ENCODE measurements at regions not wholly inside any gene's neighbourhood (a gene's known extent, or its start where the extent isn't known, plus 50 kb on each side); places are given as distances from the start of the nearest gene placed in this dataset.

GRCh38 chr7:8937204-8937603, 503.8 kb downstream of the NXPH1 start:
- DNase-seq: no peak

GRCh38 chr7:8938044-8938805, 504.8 kb downstream of the NXPH1 start:
- DNase-seq: no peak

GRCh38 chr7:8939446-8939845, 506.0 kb downstream of the NXPH1 start:
- no peak for DNase-seq

GRCh38 chr7:8963722-8964121, 530.3 kb downstream of the NXPH1 start:
- no peak for DNase-seq

GRCh38 chr7:8965177-8965576, 531.8 kb downstream of the NXPH1 start:
- no peak for DNase-seq

GRCh38 chr7:8973601-8974000, 540.2 kb downstream of the NXPH1 start:
- DNase-seq: no peak

- no peak for DNase-seq
Measured at GRCh38 chr7:8975681-8976080, 542.3 kb downstream of the NXPH1 start.

- no peak for DNase-seq
Measured at GRCh38 chr7:8982338-8982992, 549.1 kb downstream of the NXPH1 start.

- no peak for DNase-seq
Measured at GRCh38 chr7:8985255-8985654, 551.8 kb downstream of the NXPH1 start.

- no peak for DNase-seq
Measured at GRCh38 chr7:8988267-8988666, 554.9 kb downstream of the NXPH1 start.

GRCh38 chr7:8991159-8991558, 557.8 kb downstream of the NXPH1 start:
- DNase-seq: no peak

GRCh38 chr7:8998762-8999161, 565.4 kb downstream of the NXPH1 start:
- no peak for DNase-seq

GRCh38 chr7:9013940-9014339, 580.5 kb downstream of the NXPH1 start:
- DNase-seq: no peak

- no peak for DNase-seq
Measured at GRCh38 chr7:9017286-9017685, 583.9 kb downstream of the NXPH1 start.

- no peak for DNase-seq
Measured at GRCh38 chr7:9022456-9022855, 589.0 kb downstream of the NXPH1 start.

- no peak for DNase-seq
Measured at GRCh38 chr7:9023675-9024294, 590.4 kb downstream of the NXPH1 start.

- no peak for DNase-seq
Measured at GRCh38 chr7:9026121-9026520, 592.7 kb downstream of the NXPH1 start.

- DNase-seq: no peak
Measured at GRCh38 chr7:9028012-9028411, 594.6 kb downstream of the NXPH1 start.

GRCh38 chr7:9029681-9030530, 596.5 kb downstream of the NXPH1 start:
- no peak for DNase-seq

- DNase-seq: no peak
Measured at GRCh38 chr7:9030976-9031375, 597.6 kb downstream of the NXPH1 start.

GRCh38 chr7:9031386-9031785, 598.0 kb downstream of the NXPH1 start:
- DNase-seq: no peak

- no peak for DNase-seq
Measured at GRCh38 chr7:9036080-9036479, 602.7 kb downstream of the NXPH1 start.

- no peak for DNase-seq
Measured at GRCh38 chr7:9071160-9071762, 637.9 kb downstream of the NXPH1 start.
